H9 (cell line): ENCODE measurements at regions not wholly inside any gene's neighbourhood (a gene's known extent, or its start where the extent isn't known, plus 50 kb on each side); places are given as distances from the start of the nearest gene placed in this dataset.

ENCODE experiments used
- DNase-seq: peaks from one replicate; pipeline ENCODE4 v3.0.0-alpha.2; 2017
- H2AFZ ChIP-seq: one replicate; pipeline ENCODE4 v1.6.1; 2013; ENCODE audit warnings: mild to moderate bottlenecking, low read length, control low read depth, moderate library complexity
- H2AK5ac ChIP-seq: 2 replicates; pipeline ENCODE4 v1.6.1; 2013; ENCODE audit warnings: low read length, control low read depth, mixed read lengths; ENCODE audit not compliant: insufficient read length
- H2BK120ac ChIP-seq: one replicate; pipeline ENCODE4 v1.6.1; 2013; ENCODE audit warnings: low read depth, mild to moderate bottlenecking, low read length, control low read depth, inconsistent platforms; ENCODE audit not compliant: poor library complexity, severe bottlenecking
- H2BK12ac ChIP-seq: 2 replicates; pipeline ENCODE4 v1.6.1; 2013; ENCODE audit warnings: low read length, control low read depth, mixed read lengths, low read depth; ENCODE audit not compliant: insufficient read length
- H2BK15ac ChIP-seq: 2 replicates; pipeline ENCODE4 v1.6.1; 2013; ENCODE audit warnings: low read depth, low read length, control low read depth
- H2BK20ac ChIP-seq: one replicate; pipeline ENCODE4 v1.6.1; 2013; ENCODE audit warnings: low read depth, mild to moderate bottlenecking, low read length, control low read depth, inconsistent platforms; ENCODE audit not compliant: poor library complexity, severe bottlenecking
- H2BK5ac ChIP-seq: 2 replicates; pipeline ENCODE4 v1.6.1; 2013; ENCODE audit warnings: low read length, control low read depth, mixed read lengths; ENCODE audit not compliant: insufficient read length
- H3K14ac ChIP-seq: 2 replicates; pipeline ENCODE4 v1.6.1; 2013; ENCODE audit warnings: low read length, control low read depth; ENCODE audit not compliant: insufficient read depth
- H3K18ac ChIP-seq: 2 replicates; pipeline ENCODE4 v1.6.1; 2013; ENCODE audit warnings: low read depth, mild to moderate bottlenecking, mixed read lengths, low read length, control low read depth; ENCODE audit not compliant: insufficient read length
- H3K23ac ChIP-seq: 2 replicates; pipeline ENCODE4 v1.6.1; 2013; ENCODE audit warnings: low read length, control low read depth, mixed read lengths, low read depth; ENCODE audit not compliant: insufficient read length
- H3K23me2 ChIP-seq: 2 replicates; pipeline ENCODE4 v1.6.1; 2013; ENCODE audit warnings: low read depth, mild to moderate bottlenecking, mixed read lengths, low read length, control low read depth; ENCODE audit not compliant: insufficient read length, poor library complexity, severe bottlenecking
- H3K27ac ChIP-seq: 2 replicates; pipeline ENCODE4 v1.5.1; 2013; ENCODE audit warnings: low read length, control low read depth, mixed read lengths, low read depth; ENCODE audit not compliant: insufficient read length
- H3K27me3 ChIP-seq: 2 replicates; pipeline ENCODE4 v1.6.1; 2013; ENCODE audit warnings: low read length, control low read depth, inconsistent platforms; ENCODE audit not compliant: insufficient read depth
- H3K4ac ChIP-seq: 2 replicates; pipeline ENCODE4 v1.6.1; 2013; ENCODE audit warnings: low read depth, mild to moderate bottlenecking, control low read depth, inconsistent platforms, low read length, moderate library complexity
- H3K4me1 ChIP-seq: 2 replicates; pipeline ENCODE4 v1.6.1; 2013; ENCODE audit warnings: low read length, control low read depth, inconsistent platforms; ENCODE audit not compliant: insufficient read depth
- H3K4me2 ChIP-seq: 2 replicates; pipeline ENCODE4 v1.6.1; 2013; ENCODE audit warnings: low read length, control low read depth, mixed read lengths; ENCODE audit not compliant: insufficient read length, insufficient read depth
- H3K56ac ChIP-seq: 2 replicates; pipeline ENCODE4 v1.6.1; 2013; ENCODE audit warnings: low read depth, mild to moderate bottlenecking, mixed read lengths, low read length, control low read depth; ENCODE audit not compliant: insufficient read length
- H3K79me1 ChIP-seq: 2 replicates; pipeline ENCODE4 v1.6.1; 2013; ENCODE audit warnings: low read depth, mild to moderate bottlenecking, moderate library complexity, low read length, control low read depth, inconsistent platforms; ENCODE audit not compliant: insufficient read depth, poor library complexity, severe bottlenecking
- H3K79me2 ChIP-seq: 2 replicates; pipeline ENCODE4 v1.6.1; 2013; ENCODE audit warnings: low read length, control low read depth, inconsistent platforms; ENCODE audit not compliant: insufficient read depth
- H3K9ac ChIP-seq: 2 replicates; pipeline ENCODE4 v1.6.1; 2013; ENCODE audit warnings: low read length, control low read depth, mixed read lengths; ENCODE audit not compliant: insufficient read length; ENCODE audit errors: extremely low read depth
- H3K9me3 ChIP-seq: one replicate; pipeline ENCODE4 v1.6.1; 2013; ENCODE audit warnings: low read depth, low read length, inconsistent platforms; ENCODE audit not compliant: control insufficient read depth
- H3T11ph ChIP-seq: one replicate; pipeline ENCODE4 v1.6.1; 2013; ENCODE audit warnings: mild to moderate bottlenecking, low read length, control low read depth, inconsistent platforms
- H4K20me1 ChIP-seq: one replicate; pipeline ENCODE4 v1.6.1; 2013; ENCODE audit not compliant: control insufficient read depth, insufficient read length, insufficient read depth
- H4K5ac ChIP-seq: 2 replicates; pipeline ENCODE4 v1.6.1; 2013; ENCODE audit warnings: low read depth, mild to moderate bottlenecking, mixed read lengths, low read length, control low read depth; ENCODE audit not compliant: insufficient read length
- H4K8ac ChIP-seq: replicated peaks from 2 replicates; pipeline ENCODE4 v1.6.1; 2013; ENCODE audit warnings: low read length, control low read depth, mixed read lengths, low read depth; ENCODE audit not compliant: insufficient read length
- H4K91ac ChIP-seq: 2 replicates; pipeline ENCODE4 v1.6.1; 2013; ENCODE audit warnings: low read depth, mild to moderate bottlenecking, moderate library complexity, mixed read lengths, low read length, control low read depth; ENCODE audit not compliant: insufficient read length
- H3K27ac Mint-ChIP-seq, 3 experiments: 2 replicates in 2 of 3; 3 replicates in 1 of 3; pipeline ENCODE4 v1.8.0; 2020 to 2021; ENCODE audit warnings: mixed read lengths in 3 of 3, mild to moderate bottlenecking in 1 of 3, moderate library complexity in 1 of 3
- H3K27me3 Mint-ChIP-seq: 2 replicates; pipeline ENCODE4 v1.8.0; 2021; ENCODE audit warnings: low read depth, mild to moderate bottlenecking, moderate library complexity, mixed read lengths
- H3K36me3 Mint-ChIP-seq, 3 experiments: 2 replicates in 2 of 3; 3 replicates in 1 of 3; pipeline ENCODE4 v1.8.0; 2020 to 2021; ENCODE audit warnings: low read depth in 3 of 3, mixed read lengths in 3 of 3; ENCODE audit not compliant: insufficient read depth in 1 of 3
- H3K4me1 Mint-ChIP-seq, 2 experiments: 2 replicates each; pipeline ENCODE4 v1.8.0; 2020; ENCODE audit warnings: mixed read lengths in 2 of 2
- H3K4me3 Mint-ChIP-seq, 2 experiments: 2 replicates in 1 of 2; 3 replicates in 1 of 2; pipeline ENCODE4 v1.8.0; 2020 to 2021; ENCODE audit warnings: mild to moderate bottlenecking in 2 of 2, mixed read lengths in 2 of 2, moderate library complexity in 1 of 2
- H3K9me3 Mint-ChIP-seq, 2 experiments: 2 replicates in 1 of 2; 3 replicates in 1 of 2; pipeline ENCODE4 v1.8.0; 2020; ENCODE audit warnings: mild to moderate bottlenecking in 2 of 2, mixed read lengths in 2 of 2, moderate library complexity in 1 of 2
- WGBS: extraction: QIAGEN DNeasy Blood & Tissue Kit; methylation state at CpG from one replicate; pipeline ENCODE4 v1.1.7; 2013; ENCODE audit warnings: missing lambda C conversion rate, low lambda C conversion rate, mixed read lengths; ENCODE audit not compliant: insufficient read length; ENCODE audit errors: extremely low coverage; 5-methylcytosine and 5-hydroxymethylcytosine counted together
- TF ChIP-seq, protein P1 (sequence below): fragments of 200-600 bp; sonication (generic); conservative IDR thresholded peaks from 3 replicates; pipeline ENCODE4 v1.8.0; 2021; ENCODE audit warnings: antibody characterized with exemption, mild to moderate bottlenecking

DNA sequence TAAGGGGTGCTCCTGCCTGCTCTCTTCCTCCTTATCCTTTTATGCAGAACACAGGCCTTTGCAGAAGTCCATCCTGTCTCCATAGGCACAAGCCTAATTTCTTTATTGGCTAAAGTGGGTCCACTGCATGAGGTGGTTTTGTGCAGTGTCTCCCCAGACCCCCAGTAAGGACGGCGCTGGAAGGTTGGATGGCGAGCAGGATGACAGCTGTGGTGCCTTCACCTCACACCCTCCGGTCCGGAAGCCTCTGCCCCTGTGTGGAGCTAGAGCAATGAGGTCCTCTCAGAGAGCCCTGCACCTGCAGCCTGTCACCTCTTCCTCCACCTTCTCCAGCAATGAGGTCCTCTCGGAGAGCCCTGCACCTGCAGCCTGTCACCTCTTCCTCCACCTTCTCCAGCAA is 393.7 kb upstream of the IRX1 start:
- Histone ChIP-seq H4K5ac (no peak overlapping the region), H3K4me1 (no peaks in the 10 kb centered on the region), H3K27me3 (no peaks in the 10 kb centered on the region; the same call in 1 of the 2 replicates), H2BK5ac (no peak overlapping the region), H3K79me2 (no peaks in the 10 kb centered on the region), H4K8ac (no peak overlapping the region), H3K56ac (no peak overlapping the region), H2BK120ac (no peak overlapping the region), H4K20me1 (no peaks in the 10 kb centered on the region), H3K23me2 (peaks cover 9% of the 10 kb centered on the region), H2BK12ac (no peak overlapping the region), H3K4me2 (no peak overlapping the region), H2BK20ac (no peak overlapping the region), H3K9me3 (no peaks in the 10 kb centered on the region), H3K27ac (no peak overlapping the region), H3K79me1 (no peaks in the 10 kb centered on the region), H2AFZ (no peak overlapping the region), H4K91ac (no peak overlapping the region), H2BK15ac (no peak overlapping the region), H3T11ph (no peak overlapping the region), H3K9ac (no peak overlapping the region), H2AK5ac (no peak overlapping the region), H3K14ac (no peak overlapping the region), H3K18ac (no peak overlapping the region), H3K4ac (no peak overlapping the region), H3K23ac (no peak overlapping the region)
- Mint-ChIP-seq H3K36me3 (peaks cover 0 to 21% (median 2%) of the 10 kb centered on the region in 3 experiments; a peak in 4 of 7 replicates), H3K9me3 (peaks cover 8 to 10% of the 10 kb centered on the region in 2 experiments), H3K4me3 (no peak overlapping the region), H3K4me1 (peaks cover 24 to 25% of the 10 kb centered on the region in 2 experiments), H3K27ac (no peak overlapping the region), H3K27me3 (peaks cover 53% of the 10 kb centered on the region)
- WGBS: no CpG with 5 or more reads among the region's 6 CpGs
- no peak for DNase-seq
- TF ChIP-seq, protein P1, sequence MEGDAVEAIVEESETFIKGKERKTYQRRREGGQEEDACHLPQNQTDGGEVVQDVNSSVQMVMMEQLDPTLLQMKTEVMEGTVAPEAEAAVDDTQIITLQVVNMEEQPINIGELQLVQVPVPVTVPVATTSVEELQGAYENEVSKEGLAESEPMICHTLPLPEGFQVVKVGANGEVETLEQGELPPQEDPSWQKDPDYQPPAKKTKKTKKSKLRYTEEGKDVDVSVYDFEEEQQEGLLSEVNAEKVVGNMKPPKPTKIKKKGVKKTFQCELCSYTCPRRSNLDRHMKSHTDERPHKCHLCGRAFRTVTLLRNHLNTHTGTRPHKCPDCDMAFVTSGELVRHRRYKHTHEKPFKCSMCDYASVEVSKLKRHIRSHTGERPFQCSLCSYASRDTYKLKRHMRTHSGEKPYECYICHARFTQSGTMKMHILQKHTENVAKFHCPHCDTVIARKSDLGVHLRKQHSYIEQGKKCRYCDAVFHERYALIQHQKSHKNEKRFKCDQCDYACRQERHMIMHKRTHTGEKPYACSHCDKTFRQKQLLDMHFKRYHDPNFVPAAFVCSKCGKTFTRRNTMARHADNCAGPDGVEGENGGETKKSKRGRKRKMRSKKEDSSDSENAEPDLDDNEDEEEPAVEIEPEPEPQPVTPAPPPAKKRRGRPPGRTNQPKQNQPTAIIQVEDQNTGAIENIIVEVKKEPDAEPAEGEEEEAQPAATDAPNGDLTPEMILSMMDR: no peak
